Prostate gland (tissue), 2 donors: ENCODE measurements at regions not wholly inside any gene's neighbourhood (a gene's known extent, or its start where the extent isn't known, plus 50 kb on each side); places are given as distances from the start of the nearest gene placed in this dataset.

Experiments
- CTCF ChIP-seq, 4 experiments: fragments of 200-600 bp in 2 of 4; fragments of 450-650 bp in 2 of 4; sonication (generic) in 2 of 4; IDR thresholded peaks; 1 replicate in 3 of 4; 2 replicates in 1 of 4; pipeline ENCODE4 v1.5.1; 2016 to 2019; ENCODE audit warnings: antibody characterized with exemption in 4 of 4, mild to moderate bottlenecking in 2 of 4, moderate library complexity in 2 of 4
- POLR2A ChIP-seq: fragments of 450-650 bp; IDR thresholded peaks from one replicate; pipeline ENCODE4 v1.6.1; 2016; ENCODE audit warnings: antibody characterized with exemption, mild to moderate bottlenecking
- POLR2AphosphoS5 ChIP-seq: sonication (generic); formaldehyde crosslinking; IDR thresholded peaks from one replicate; pipeline ENCODE4 v1.6.1; 2017; ENCODE audit warnings: antibody characterized with exemption

GRCh38 chr9:108591121-108591520, 264.7 kb downstream of the ACTL7B start:
- TF ChIP-seq CTCF (IDR thresholded peaks at IDR 0.05) (no peak), POLR2AphosphoS5 (no peak), POLR2A (no peak)
